ENCODE measurements at regions not wholly inside any gene's neighbourhood (a gene's known extent, or its start where the extent isn't known, plus 50 kb on each side); places are given as distances from the start of the nearest gene placed in this dataset.

GRCh38 chr5:53253421-53253871, 143.9 kb upstream of the MOCS2 start:
- intact Hi-C loops (cut with DNase I) = no loop called here
- H3K4me3 ChIP-seq (replicated peaks in 1 of 3) = no peak overlapping the region
- no peaks in the 10 kb centered on the region for H3K9me3 ChIP-seq
- TF ChIP-seq POLR2A (IDR thresholded peaks at IDR 0.05) (no peak), CTCF (IDR thresholded peaks at IDR 0.05) (no peak)
- H3K27me3 ChIP-seq = no peaks in the 10 kb centered on the region
- no peaks in the 10 kb centered on the region for H3K36me3 ChIP-seq
- no peak overlapping the region for H3K27ac ChIP-seq
- no peaks in the 10 kb centered on the region for H3K4me1 ChIP-seq
- DNase-seq = no peak
- 69 to 84% methylated on average over 2 of the region's 2 CpGs for WGBS, 2 donors

- no peak for DNase-seq
- TF ChIP-seq CTCF (IDR thresholded peaks at IDR 0.05) (no peak), POLR2A (IDR thresholded peaks at IDR 0.05) (no peak)
- Histone ChIP-seq H3K4me1 (no peaks in the 10 kb centered on the region), H3K27me3 (no peaks in the 10 kb centered on the region), H3K36me3 (no peaks in the 10 kb centered on the region), H3K4me3 (replicated peaks in 1 of 3) (no peak overlapping the region), H3K9me3 (no peaks in the 10 kb centered on the region), H3K27ac (no peak overlapping the region)
- intact Hi-C loops (cut with DNase I) = no loop called here
- 66 to 75% methylated on average over 5 of the region's 5 CpGs for WGBS, 2 donors
These were observed 147.2 kb upstream of the MOCS2 start for GRCh38 chr5:53256746-53257145.

- no peak for TF ChIP-seq CTCF (IDR thresholded peaks at IDR 0.05)
- no peak for TF ChIP-seq POLR2A (IDR thresholded peaks at IDR 0.05)
- Histone ChIP-seq H3K27ac (no peak overlapping the region), H3K27me3 (no peaks in the 10 kb centered on the region), H3K4me3 (replicated peaks in 1 of 3) (no peak overlapping the region), H3K4me1 (no peaks in the 10 kb centered on the region), H3K9me3 (no peaks in the 10 kb centered on the region), H3K36me3 (no peaks in the 10 kb centered on the region)
- DNase-seq = no peak
- intact Hi-C loops (cut with DNase I) = no loop called here
- 94 to 98% methylated on average over 2 of the region's 2 CpGs for WGBS, 2 donors
These were observed 148.3 kb upstream of the MOCS2 start for GRCh38 chr5:53257806-53258373.

- no peak for DNase-seq
- 88 to 91% methylated on average over 1 of the region's 1 CpG for WGBS, 2 donors
- Histone ChIP-seq H3K27ac (no peak overlapping the region), H3K4me3 (replicated peaks in 1 of 3) (no peak overlapping the region), H3K4me1 (no peaks in the 10 kb centered on the region), H3K9me3 (no peaks in the 10 kb centered on the region), H3K27me3 (no peaks in the 10 kb centered on the region), H3K36me3 (no peaks in the 10 kb centered on the region)
- TF ChIP-seq CTCF (IDR thresholded peaks at IDR 0.05) (no peak), POLR2A (IDR thresholded peaks at IDR 0.05) (no peak)
- intact Hi-C loops (cut with DNase I) = no loop called here
These were observed 149.6 kb upstream of the MOCS2 start for GRCh38 chr5:53259176-53259575.

- intact Hi-C loops (cut with DNase I) = no loop called here
- no peak overlapping the region for H3K4me3 ChIP-seq (replicated peaks in 1 of 3)
- no peaks in the 10 kb centered on the region for H3K9me3 ChIP-seq
- no peaks in the 10 kb centered on the region for H3K4me1 ChIP-seq
- DNase-seq = no peak
- no peak overlapping the region for H3K27ac ChIP-seq
- H3K36me3 ChIP-seq = no peaks in the 10 kb centered on the region
- TF ChIP-seq POLR2A (IDR thresholded peaks at IDR 0.05) (no peak), CTCF (IDR thresholded peaks at IDR 0.05) (no peak)
- 92 to 95% methylated on average over 1 of the region's 1 CpG for WGBS, 2 donors
- H3K27me3 ChIP-seq = no peaks in the 10 kb centered on the region
These were observed 150.9 kb upstream of the MOCS2 start for GRCh38 chr5:53260446-53260845.
